Pancreas (tissue), 10 donors: ENCODE measurements at regions not wholly inside any gene's neighbourhood (a gene's known extent, or its start where the extent isn't known, plus 50 kb on each side); places are given as distances from the start of the nearest gene placed in this dataset.

ENCODE experiments used
- ATAC-seq, 4 donors: fragments of 200-7000 bp; cut with Tn5 transposase; one replicate each; pipeline versions ENCODE4 v1.8.0 to v1.9.1; 2020; ENCODE audit warnings: mild to moderate bottlenecking in 4 of 4, moderate library complexity in 4 of 4
- DNase-seq, 6 donors: peaks; one replicate each; pipeline ENCODE4 v3.0.0-alpha.2; 2020
- FAIRE-seq: peaks from 2 replicates; lab custom pipeline; 2012; peaks lifted over from hg19 to GRCh38; lab: Jason Lieb, UNC
- H3K27ac ChIP-seq, 4 donors: fragments of 200-600 bp; sonication (generic); 1 replicate in 3 of 4; 2 replicates in 1 of 4; pipeline versions ENCODE4 v1.5.0 to v1.8.0; 2020
- H3K27me3 ChIP-seq, 4 donors: fragments of 200-600 bp; one replicate each; pipeline ENCODE4 v1.8.0; 2021
- H3K36me3 ChIP-seq, 3 donors: fragments of 200-600 bp; sonication (generic) in 1 of 3; one replicate each; pipeline versions ENCODE4 v1.5.0 to v1.8.0; 2020 to 2021
- H3K4me1 ChIP-seq, 3 donors: fragments of 200-600 bp; one replicate each; pipeline ENCODE4 v1.8.0; 2021
- H3K4me3 ChIP-seq, 4 donors: fragments of 200-600 bp; sonication (generic) in 2 of 4; one replicate each; pipeline versions ENCODE4 v1.5.0 to v1.8.0; 2020 to 2021
- H3K9me3 ChIP-seq, 4 donors: fragments of 200-600 bp; one replicate each; pipeline ENCODE4 v1.8.0; 2021
- CTCF ChIP-seq, 4 donors: fragments of 200-600 bp; sonication (generic) in 3 of 4; IDR thresholded peaks; one replicate each; pipeline versions ENCODE4 v1.5.0 to v1.8.0; 2021; ENCODE audit warnings: antibody characterized with exemption in 4 of 4
- WGBS, 2 donors: extraction: QIAGEN DNeasy Blood & Tissue Kit; methylation state at CpG; one replicate each; pipeline ENCODE4 v1.1.7; 2013; 5-methylcytosine and 5-hydroxymethylcytosine counted together
- intact Hi-C, 3 donors: fragments of 100-400 bp; cut with DNase I; formaldehyde crosslinking; loops; one replicate each; pipeline versions ENCODE4 v1.11.1 to v1.14.2; 2022
- donor health status: healthy with polysubstance abuse.
- donor health status: DM: no; HTN: no; CAD: no; lungs with moderate emphysema.
- donor health status: DM: no; HTN: no; CAD: no.
- donor health status: control.
- donor health status: control.
- donor health status: Bipolar disorder and iron deficiency.
- donor health status: DM: yes; HTN: yes; CAD: no.
- donor health status: DM: no; HTN: no; CAD: no.
- donor health status: DM: no; HTN: no; CAD: no.
- donor health status: DM: yes; HTN: yes; CAD: no.

DNA sequence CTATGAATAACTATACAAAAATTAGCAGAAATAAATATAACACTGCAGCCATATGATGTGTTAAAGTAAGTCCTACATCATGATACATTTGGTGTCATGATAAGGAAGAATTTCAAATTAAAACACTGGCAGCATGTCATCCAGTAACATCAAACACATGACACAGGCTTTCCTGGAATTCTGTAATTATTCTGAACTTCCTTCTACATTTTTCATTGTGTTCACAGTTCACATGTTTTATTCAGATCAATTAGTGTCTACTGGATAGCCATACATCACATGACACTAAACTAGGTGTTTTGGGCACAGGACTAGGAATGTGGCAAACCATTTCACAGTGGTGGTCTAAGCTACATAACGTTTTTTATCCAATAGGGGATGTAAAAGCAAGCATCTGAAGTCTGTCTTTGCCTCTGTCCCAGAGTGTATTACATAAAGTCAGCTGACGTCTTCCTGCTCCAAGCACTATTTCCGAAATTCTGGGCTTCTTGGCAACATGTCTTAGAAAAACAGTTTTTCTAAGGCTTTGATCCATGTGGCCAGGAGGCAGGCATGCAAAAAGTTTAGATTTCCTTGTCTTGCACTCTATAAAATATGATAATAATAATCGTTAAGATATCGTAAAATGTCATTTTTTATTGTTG is 707.9 kb downstream of the CENPC start:
- Histone ChIP-seq H3K36me3 (no peaks in the 10 kb centered on the region), H3K4me1 (no peaks in the 10 kb centered on the region), H3K27ac (no peak overlapping the region), H3K27me3 (no peaks in the 10 kb centered on the region), H3K4me3 (no peak overlapping the region), H3K9me3 (no peaks in the 10 kb centered on the region)
- WGBS, 2 donors: 67 to 74% methylated on average over 5 of the region's 5 CpGs
- intact Hi-C loops: no loop called here
- ATAC-seq (no peak), DNase-seq (no peak), FAIRE-seq (no peak)
- no peak for TF ChIP-seq CTCF (IDR thresholded peaks at IDR 0.05)

DNA sequence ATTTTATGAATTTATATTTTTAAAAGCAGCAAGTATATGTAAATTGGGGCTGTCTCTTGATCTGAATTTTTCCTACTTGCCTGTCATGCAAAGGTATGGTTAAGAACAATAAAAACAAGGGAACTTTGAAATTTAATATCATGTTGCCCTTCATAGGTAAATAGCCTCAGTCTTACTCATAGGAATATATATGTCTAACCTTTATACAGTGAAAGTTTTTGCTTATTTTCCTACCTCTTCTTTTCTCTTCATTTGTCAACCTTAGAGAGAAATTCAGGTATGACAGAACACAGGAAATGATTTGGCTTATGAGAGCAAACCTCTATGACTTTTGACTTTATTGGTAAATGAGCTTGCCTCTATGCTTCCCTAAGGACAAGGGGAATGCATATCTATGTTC is 716.0 kb downstream of the CENPC start:
- ATAC-seq: no peak
- H3K36me3 ChIP-seq: no peaks in the 10 kb centered on the region
- FAIRE-seq: no peak
- no peaks in the 10 kb centered on the region for H3K9me3 ChIP-seq
- intact Hi-C loops: no loop called here
- no peak for DNase-seq
- H3K4me1 ChIP-seq: no peaks in the 10 kb centered on the region
- H3K4me3 ChIP-seq: no peak overlapping the region
- TF ChIP-seq CTCF (IDR thresholded peaks at IDR 0.05): no peak
- no peak overlapping the region for H3K27ac ChIP-seq
- H3K27me3 ChIP-seq: no peaks in the 10 kb centered on the region

DNA sequence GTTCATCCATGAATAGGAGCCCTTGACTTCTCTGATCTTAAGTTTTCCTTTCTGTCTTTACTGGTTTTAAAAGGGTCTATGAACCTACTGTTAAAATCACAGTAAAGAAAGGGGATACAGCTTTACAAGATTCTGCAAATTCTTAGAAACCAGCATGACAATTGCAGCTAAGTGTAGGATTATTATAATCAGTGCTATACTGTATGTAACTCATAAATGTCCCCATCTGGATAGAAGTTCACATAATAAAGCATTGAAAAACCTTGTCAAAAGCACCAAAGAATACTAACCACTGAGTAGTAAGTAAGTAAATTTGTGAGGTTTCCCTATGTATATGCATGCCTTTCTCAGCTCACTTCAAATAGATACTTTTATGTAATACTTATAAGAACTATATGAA is 724.6 kb downstream of the CENPC start:
- no peaks in the 10 kb centered on the region for H3K9me3 ChIP-seq
- no peak overlapping the region for H3K4me3 ChIP-seq
- H3K27me3 ChIP-seq: no peaks in the 10 kb centered on the region
- DNase-seq (no peak), ATAC-seq (no peak), FAIRE-seq (no peak)
- intact Hi-C loops: no loop called here
- no peaks in the 10 kb centered on the region for H3K36me3 ChIP-seq
- no peak overlapping the region for H3K27ac ChIP-seq
- no peaks in the 10 kb centered on the region for H3K4me1 ChIP-seq
- TF ChIP-seq CTCF (IDR thresholded peaks at IDR 0.05): no peak

- intact Hi-C loops: no loop called here
- H3K36me3 ChIP-seq: no peaks in the 10 kb centered on the region
- no peak overlapping the region for H3K27ac ChIP-seq
- 71 to 77% methylated on average over 6 of the region's 6 CpGs for WGBS, 2 donors
- H3K27me3 ChIP-seq: no peaks in the 10 kb centered on the region
- no peak for ATAC-seq
- no peak overlapping the region for H3K4me3 ChIP-seq
- no peaks in the 10 kb centered on the region for H3K9me3 ChIP-seq
- DNase-seq: no peak
- no peaks in the 10 kb centered on the region for H3K4me1 ChIP-seq
- FAIRE-seq: no peak
- no peak for TF ChIP-seq CTCF (IDR thresholded peaks at IDR 0.05)
Measured at GRCh38 chr4:66814277-66814676, 731.0 kb downstream of the CENPC start.

DNA sequence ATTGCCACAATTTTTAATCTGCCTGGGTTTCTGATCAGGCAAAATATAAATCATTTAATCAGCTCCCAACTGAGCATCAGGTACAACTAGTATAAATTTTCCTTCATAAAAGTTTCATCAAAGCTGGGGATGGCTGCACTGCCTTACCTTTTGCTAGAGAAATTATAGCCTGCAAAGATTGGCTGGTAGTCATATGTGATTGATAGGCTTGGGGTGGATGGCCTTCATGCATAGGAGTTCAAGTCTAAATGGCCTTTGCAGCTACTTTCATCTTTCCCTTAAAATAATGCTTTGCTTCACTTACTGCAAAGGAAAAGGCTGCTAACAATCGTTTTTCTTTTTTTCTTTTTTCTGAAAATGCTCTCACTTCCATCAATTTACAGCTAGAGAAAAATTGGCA is 739.7 kb downstream of the CENPC start:
- Histone ChIP-seq H3K27me3 (no peaks in the 10 kb centered on the region), H3K4me3 (no peak overlapping the region), H3K4me1 (no peaks in the 10 kb centered on the region), H3K36me3 (no peaks in the 10 kb centered on the region), H3K9me3 (no peaks in the 10 kb centered on the region), H3K27ac (no peak overlapping the region)
- TF ChIP-seq CTCF (IDR thresholded peaks at IDR 0.05): no peak
- 15 to 32% methylated on average over 1 of the region's 1 CpG for WGBS, 2 donors
- ATAC-seq: no peak
- intact Hi-C loops: no loop called here
- no peak for DNase-seq
- no peak for FAIRE-seq
